GM21360 (cell line): ENCODE measurements at regions not wholly inside any gene's neighbourhood (a gene's known extent, or its start where the extent isn't known, plus 50 kb on each side); places are given as distances from the start of the nearest gene placed in this dataset.
"Not testable (repeated sequence)": the region's sequence is repeated elsewhere in the genome, so short reads cannot be mapped to it uniquely, and the experiment has no call there.

Experiments
- ATAC-seq: cut with Tn5 transposase; IDR thresholded peaks from one replicate; pipeline ENCODE4 v1.9.1; 2021; ENCODE audit warnings: mild to moderate bottlenecking, moderate library complexity; ENCODE audit not compliant: unreplicated experiment

GRCh38 chr3:30541156-30541555, 65.2 kb upstream of the TGFBR2 start:
- not testable (repeated sequence) for ATAC-seq

GRCh38 chr3:30542897-30543296, 63.5 kb upstream of the TGFBR2 start:
- ATAC-seq, result no peak

GRCh38 chr3:30544812-30545211, 61.6 kb upstream of the TGFBR2 start:
- ATAC-seq, result no peak

- ATAC-seq, result no peak
Observed at GRCh38 chr3:30546934-30547333, 59.5 kb upstream of the TGFBR2 start.

- ATAC-seq, result no peak
Observed at GRCh38 chr3:30547716-30548115, 58.7 kb upstream of the TGFBR2 start.

- peak; percentile 77 for ATAC-seq
Observed at GRCh38 chr3:30548600-30548999, 57.8 kb upstream of the TGFBR2 start.

GRCh38 chr3:30549600-30549999, 56.8 kb upstream of the TGFBR2 start:
- no peak for ATAC-seq

- ATAC-seq, result no peak
Observed at GRCh38 chr3:30550246-30550645, 56.2 kb upstream of the TGFBR2 start.

- ATAC-seq, result no peak
Observed at GRCh38 chr3:30551266-30551665, 55.1 kb upstream of the TGFBR2 start.

GRCh38 chr3:30551927-30552326, 54.5 kb upstream of the TGFBR2 start:
- no peak for ATAC-seq

- no peak for ATAC-seq
Observed at GRCh38 chr3:30553641-30554316, 52.6 kb upstream of the TGFBR2 start.

GRCh38 chr3:30554317-30554690, 52.1 kb upstream of the TGFBR2 start:
- no peak for ATAC-seq

- ATAC-seq, result no peak
Observed at GRCh38 chr3:30555968-30556367, 50.4 kb upstream of the TGFBR2 start.
